HG03521 (cell line): ENCODE measurements at regions not wholly inside any gene's neighbourhood (a gene's known extent, or its start where the extent isn't known, plus 50 kb on each side); places are given as distances from the start of the nearest gene placed in this dataset.

Experiments used
- ATAC-seq: cut with Tn5 transposase; IDR thresholded peaks from one replicate; pipeline ENCODE4 v1.9.1; 2021; ENCODE audit warnings: mild to moderate bottlenecking, moderate library complexity; ENCODE audit not compliant: unreplicated experiment

- ATAC-seq: no peak
These were observed 208.3 kb downstream of the GXYLT1 start for GRCh38 chr12:41936333-41936732.

GRCh38 chr12:41935911-41936310, 208.8 kb downstream of the GXYLT1 start:
- ATAC-seq: no peak

- peak; percentile 46 for ATAC-seq
These were observed 212.1 kb downstream of the GXYLT1 start for GRCh38 chr12:41932470-41932991.

GRCh38 chr12:41930866-41931437, 213.7 kb downstream of the GXYLT1 start:
- no peak for ATAC-seq

GRCh38 chr12:41924111-41924510, 220.6 kb downstream of the GXYLT1 start:
- ATAC-seq: no peak

- no peak for ATAC-seq
These were observed 221.3 kb downstream of the GXYLT1 start for GRCh38 chr12:41923351-41923750.

- ATAC-seq: no peak
These were observed 224.3 kb downstream of the GXYLT1 start for GRCh38 chr12:41920355-41920754.

GRCh38 chr12:41919526-41920261, 225.0 kb downstream of the GXYLT1 start:
- ATAC-seq: no peak

- ATAC-seq: no peak
These were observed 225.6 kb downstream of the GXYLT1 start for GRCh38 chr12:41919048-41919447.

GRCh38 chr12:41917938-41918341, 226.7 kb downstream of the GXYLT1 start:
- no peak for ATAC-seq

- no peak for ATAC-seq
These were observed 227.5 kb downstream of the GXYLT1 start for GRCh38 chr12:41917181-41917580.

GRCh38 chr12:41910578-41911320, 233.9 kb downstream of the GXYLT1 start:
- ATAC-seq: no peak

- no peak for ATAC-seq
These were observed 236.5 kb downstream of the GXYLT1 start for GRCh38 chr12:41908206-41908605.

- ATAC-seq: no peak
These were observed 237.1 kb downstream of the GXYLT1 start for GRCh38 chr12:41907550-41907949.

GRCh38 chr12:41907021-41907420, 237.7 kb downstream of the GXYLT1 start:
- no peak for ATAC-seq

- no peak for ATAC-seq
These were observed 238.8 kb downstream of the GXYLT1 start for GRCh38 chr12:41905759-41906297.

GRCh38 chr12:41905073-41905758, 239.5 kb downstream of the GXYLT1 start:
- ATAC-seq: no peak

GRCh38 chr12:41904041-41904440, 240.6 kb downstream of the GXYLT1 start:
- ATAC-seq: no peak

GRCh38 chr12:41903014-41903708, 241.5 kb downstream of the GXYLT1 start:
- no peak for ATAC-seq

GRCh38 chr12:41899577-41899976, 245.1 kb downstream of the GXYLT1 start:
- no peak for ATAC-seq
